Astrocyte of the hippocampus (primary cell): ENCODE measurements at regions not wholly inside any gene's neighbourhood (a gene's known extent, or its start where the extent isn't known, plus 50 kb on each side); places are given as distances from the start of the nearest gene placed in this dataset.
"Not testable (repeated sequence)": the region's sequence is repeated elsewhere in the genome, so short reads cannot be mapped to it uniquely, and the experiment has no call there.

Experiments
- DNase-seq: peaks from one replicate; pipeline ENCODE4 v3.0.0; 2011; ENCODE audit warnings: low read depth, low spot score

DNA sequence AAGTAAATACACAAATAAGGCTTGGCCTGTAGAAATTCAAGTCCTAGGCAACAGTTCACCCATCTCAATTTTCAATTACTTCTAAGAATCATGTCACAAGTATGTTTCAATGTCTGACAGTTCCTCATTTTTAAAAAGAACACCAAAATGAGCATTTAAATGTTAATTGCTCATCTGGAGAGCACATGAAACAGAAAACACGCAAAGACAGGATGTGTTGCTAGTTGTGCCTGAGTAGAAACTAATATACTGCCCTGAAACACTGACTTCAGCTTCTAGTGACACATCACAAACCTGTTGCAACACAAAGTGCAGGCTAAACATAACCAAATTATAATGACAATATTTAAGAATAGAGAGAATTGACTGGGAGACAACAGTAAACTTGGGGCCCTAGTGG is 167.3 kb upstream of the THBS1 start:
- DNase-seq = no peak

DNA sequence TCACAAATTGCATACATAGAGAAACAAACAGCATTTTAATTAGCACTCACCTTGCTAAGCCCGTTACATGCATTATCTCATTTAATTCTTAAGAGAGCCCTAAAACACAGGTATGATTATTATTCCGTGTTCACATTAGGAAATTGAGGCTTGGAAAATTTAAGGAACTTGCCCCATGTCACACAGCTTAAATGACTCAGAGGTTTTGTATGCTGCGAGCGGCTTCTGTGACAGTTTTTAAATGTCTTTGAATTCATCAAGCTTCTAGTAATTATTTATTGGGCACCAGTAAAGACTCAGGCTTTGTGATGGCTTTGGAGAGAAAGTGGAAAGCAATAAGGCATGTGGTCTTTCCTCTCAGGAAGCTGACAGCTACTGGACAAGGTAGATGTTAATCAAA is 166.7 kb upstream of the THBS1 start:
- DNase-seq = no peak

GRCh38 chr15:39415634-39416033 is 165.2 kb upstream of the THBS1 start:
- no peak for DNase-seq

GRCh38 chr15:39416258-39416657 is 164.6 kb upstream of the THBS1 start:
- no peak for DNase-seq

DNA sequence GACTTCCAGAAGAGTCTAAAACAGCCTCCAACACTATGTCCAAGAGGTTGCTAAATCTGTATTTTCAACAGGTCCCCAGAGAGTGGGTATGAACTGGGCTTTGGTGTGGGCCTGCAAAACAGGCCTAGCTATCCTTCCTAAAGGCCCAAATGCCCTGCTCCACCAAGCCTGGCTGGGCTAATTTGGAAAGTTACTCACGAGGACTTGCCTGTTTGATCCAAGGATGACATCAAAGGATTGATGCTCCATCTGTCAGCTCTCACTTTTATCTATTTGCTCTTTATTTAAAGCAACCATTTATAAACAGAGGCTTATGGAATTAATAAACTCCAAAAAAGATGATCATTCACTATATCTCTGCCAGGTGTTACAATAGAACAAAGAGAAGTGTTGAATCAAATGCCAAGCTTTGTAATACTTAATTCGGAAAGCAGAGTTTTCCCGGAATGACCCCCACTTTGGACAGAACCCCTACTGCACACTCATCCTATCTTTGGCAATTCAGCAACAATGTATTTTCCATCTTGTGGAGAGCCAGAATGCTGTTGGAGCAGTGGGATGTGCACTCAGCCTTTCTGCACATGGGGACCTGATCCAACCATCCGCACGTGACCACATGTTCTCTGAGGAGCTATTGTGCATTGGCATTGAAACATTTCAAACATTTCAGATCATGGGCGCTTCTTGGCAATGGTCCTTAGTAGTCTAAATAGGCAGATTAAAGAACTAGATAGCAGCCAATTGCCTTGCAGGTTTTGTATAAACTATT is 163.3 kb upstream of the THBS1 start:
- DNase-seq = peak; percentile 66

- peak; percentile 63 for DNase-seq
These were observed 161.2 kb upstream of the THBS1 start for GRCh38 chr15:39419651-39420050.

DNA sequence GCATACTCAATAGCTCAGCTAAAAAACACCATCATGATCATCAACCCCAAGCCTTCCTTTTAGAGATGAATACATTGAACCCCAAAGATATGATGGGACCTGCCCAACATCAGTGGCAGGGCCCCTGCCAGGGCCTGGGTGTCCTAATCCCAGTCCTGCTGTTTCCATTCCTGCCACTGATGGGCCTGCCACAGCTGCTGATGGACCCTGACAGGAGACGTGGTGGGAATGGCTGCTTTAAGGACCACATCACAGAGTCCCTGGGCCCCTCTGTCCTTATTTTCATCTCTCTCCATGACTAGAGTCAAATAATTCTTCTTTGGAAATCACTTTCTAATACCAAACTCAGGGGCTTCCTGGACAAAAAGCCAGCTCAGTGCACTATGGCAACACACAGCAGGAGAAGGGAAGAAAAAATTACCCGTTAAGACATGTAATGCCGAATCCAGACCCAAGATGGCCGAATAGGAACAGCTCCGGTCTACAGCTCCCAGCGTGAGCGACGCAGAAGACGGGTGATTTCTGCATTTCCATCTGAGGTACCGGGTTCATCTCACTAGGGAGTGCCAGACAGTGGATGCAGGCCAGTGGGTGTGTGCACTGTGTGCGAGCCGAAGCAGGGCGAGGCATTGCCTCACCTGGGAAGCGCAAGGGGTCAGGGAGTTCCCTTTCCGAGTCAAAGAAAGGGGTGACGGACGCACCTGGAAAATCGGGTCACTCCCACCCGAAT is 160.6 kb upstream of the THBS1 start:
- not testable (repeated sequence) for DNase-seq

- not testable (repeated sequence) for DNase-seq
These were observed 160.1 kb upstream of the THBS1 start for GRCh38 chr15:39420853-39421192.

DNA sequence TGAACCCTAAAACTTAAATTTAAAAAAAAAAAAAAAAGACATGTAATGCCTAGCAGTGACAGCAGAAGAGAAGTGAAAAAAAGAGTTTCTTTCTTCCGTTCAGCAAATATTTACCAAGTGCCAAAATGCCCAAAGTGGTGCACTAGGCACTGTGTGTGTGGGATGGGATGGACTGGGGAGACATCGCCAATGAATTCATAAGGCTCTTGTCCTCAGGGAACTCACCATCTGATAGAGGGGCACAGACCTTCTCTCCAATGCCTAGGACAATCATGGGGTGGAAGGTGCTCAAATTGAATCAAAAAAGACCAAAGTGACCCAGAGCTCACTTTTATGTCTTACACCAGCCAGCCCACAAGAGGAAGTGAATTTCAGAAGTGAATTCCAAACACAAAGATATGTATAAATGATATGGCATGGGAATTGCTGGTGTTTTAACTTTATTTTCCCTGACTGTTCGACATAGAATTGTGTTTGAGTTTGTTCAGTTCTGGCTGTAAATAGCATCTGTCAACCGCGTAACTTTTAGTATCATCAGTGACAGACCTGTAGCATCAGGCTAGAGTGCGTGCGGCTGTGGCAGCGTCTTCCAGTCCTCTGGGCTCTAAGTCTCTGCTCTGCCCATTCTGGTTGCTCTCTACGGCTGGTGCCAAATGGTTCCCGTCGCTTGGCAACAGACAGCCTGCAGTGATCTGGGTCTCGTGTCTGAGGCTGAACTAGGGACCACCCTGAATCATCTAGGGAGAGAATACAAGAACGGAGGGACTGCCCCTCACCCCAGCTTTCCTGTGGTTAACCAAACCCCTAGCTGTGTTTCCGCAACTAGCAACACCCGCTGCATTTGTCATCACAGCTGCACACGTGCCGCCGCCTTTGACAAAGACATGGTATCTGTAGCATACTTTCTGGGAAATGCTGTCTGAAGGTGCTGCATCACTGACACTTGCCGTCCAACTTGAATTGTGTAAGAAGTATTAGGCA is 154.0 kb upstream of the THBS1 start:
- peak; percentile 90 for DNase-seq

DNA sequence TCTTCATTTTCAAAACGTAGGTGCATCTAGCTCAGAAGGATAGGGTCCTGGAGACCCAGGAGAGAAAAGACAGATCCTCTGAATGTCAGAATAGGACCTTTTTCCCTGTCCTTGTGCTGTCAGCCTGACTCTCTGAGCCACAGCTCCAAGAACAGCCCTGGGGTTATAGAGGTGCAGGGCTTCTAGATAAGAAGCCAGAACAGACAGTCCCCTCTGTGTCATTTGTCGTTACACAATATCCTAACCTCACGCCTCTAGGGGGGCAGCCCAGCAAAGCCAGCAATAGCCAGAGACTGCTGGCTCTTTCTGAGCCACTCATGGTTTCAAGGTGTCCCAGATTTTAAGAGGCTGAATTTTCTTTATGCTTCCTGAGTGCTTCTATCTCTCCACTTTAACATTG is 153.2 kb upstream of the THBS1 start:
- DNase-seq = no peak

DNA sequence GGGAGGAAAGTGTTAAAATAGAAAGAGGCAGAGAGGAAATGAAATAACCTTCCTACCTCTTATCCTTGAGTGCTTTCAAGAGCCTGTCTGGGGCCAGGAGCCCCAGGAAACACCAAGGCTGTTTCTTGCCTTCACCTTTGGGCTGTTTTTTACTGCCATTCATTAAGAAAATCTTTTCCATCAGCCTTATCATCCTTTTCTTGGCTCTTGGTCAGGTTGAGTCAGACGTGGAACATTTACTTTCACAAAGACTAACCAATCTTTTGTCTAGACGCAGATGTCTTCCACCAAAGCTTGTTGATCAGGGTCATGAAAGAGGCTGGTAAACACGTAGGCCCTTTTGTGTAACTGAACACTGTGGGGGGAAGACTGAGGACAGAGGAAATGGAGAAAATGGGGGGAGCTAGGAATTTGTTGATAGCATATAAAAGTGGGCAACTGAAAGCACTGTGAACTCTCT is 151.0 kb upstream of the THBS1 start:
- DNase-seq = peak; percentile 93

DNA sequence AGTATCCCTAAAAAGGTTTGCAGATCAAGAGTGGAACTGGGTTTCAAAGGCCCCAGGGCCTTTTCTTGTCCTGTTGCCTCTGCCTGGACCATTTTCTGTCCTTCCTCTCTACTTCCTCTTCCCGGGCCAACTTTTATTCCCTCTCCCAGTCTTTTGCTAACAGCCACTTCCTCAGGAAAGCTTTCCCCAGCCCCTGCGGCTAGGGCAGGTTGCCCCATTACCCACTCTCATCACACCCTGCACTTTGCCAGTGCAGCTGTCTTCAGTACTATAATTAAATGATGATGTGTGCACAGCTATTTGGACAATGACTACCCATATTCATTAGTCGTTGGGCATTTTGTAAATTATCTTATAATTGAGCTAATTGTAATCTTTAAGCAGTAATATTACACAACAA is 150.5 kb upstream of the THBS1 start:
- no peak for DNase-seq

GRCh38 chr15:39431376-39431775 is 149.5 kb upstream of the THBS1 start:
- peak; percentile 49 for DNase-seq

DNA sequence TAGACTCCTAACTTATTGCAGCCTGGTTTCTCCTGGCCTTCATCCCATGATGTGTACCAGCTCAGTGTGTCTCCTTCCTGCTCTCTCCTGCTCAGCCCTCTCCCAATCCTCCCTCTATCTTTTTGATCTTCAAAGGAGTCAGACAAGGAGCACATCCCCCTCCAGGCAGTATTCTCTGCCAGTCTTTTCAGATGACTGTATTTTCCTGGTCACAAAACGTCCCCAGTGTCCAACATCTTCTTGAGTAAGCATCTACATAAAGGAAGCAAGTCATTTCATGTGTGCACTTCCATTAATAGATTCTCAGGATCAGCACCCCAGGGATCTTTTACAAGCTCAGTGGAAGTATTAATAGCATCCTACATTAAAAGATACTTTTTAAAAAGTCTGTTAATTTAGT is 148.9 kb upstream of the THBS1 start:
- no peak for DNase-seq

DNA sequence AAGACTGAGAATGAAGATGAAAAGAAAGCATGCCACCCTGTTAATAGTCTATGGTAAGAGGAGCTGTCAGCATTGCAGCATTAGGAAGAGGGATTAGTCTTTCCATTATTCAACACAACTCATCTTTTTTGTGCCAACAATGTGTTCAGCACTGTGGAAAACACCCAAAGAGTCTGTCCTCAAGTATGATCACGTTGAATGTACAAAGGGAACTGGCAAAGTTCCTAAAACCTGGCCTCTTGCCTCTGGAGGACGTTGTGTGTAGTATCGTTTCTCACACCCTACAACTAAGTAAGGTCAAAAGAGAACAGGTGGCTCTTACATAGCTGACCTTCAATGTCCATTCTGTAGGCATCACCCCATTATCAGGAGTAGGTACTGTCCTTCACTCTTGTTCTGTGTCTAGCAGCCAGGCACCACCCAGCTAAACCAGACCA is 147.9 kb upstream of the THBS1 start:
- DNase-seq = no peak

DNA sequence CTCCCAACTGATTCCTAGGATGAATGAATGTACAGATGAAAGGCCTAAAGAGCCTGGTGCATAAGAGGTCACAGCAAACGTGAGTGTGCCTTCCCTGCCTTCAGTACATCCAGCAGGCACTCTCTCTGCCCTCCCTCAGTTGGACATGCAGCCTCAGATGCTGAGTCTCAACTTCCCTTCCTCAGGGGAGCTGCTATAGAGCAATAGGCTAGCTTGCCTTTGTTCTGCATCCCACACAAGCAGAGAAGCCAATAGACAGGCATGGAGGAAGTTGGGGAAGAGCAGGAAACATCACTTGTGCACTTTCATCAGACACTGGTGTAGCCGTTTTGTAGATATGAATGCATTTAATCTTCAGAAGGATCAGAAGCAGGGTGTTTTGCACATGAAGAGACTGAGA is 147.5 kb upstream of the THBS1 start:
- no peak for DNase-seq

DNA sequence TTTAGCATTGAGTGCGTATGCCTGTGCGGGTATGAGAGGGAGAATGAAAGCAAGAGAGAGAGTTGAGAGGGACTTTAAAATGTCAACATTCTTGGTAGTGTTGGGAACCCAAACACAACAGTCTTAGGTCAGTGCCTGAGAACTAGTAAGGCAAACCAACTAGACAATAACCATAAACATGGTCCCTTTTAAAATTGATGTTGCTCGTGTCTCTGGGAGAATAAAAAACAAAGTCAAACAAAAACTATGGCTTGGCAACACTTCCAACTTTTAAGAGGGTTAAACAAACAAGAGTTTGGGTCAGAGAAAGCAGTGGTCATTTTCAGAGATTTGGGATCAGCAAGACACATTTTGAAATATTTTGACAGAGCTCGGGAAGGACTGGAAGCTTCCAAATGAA is 146.7 kb upstream of the THBS1 start:
- no peak for DNase-seq

DNA sequence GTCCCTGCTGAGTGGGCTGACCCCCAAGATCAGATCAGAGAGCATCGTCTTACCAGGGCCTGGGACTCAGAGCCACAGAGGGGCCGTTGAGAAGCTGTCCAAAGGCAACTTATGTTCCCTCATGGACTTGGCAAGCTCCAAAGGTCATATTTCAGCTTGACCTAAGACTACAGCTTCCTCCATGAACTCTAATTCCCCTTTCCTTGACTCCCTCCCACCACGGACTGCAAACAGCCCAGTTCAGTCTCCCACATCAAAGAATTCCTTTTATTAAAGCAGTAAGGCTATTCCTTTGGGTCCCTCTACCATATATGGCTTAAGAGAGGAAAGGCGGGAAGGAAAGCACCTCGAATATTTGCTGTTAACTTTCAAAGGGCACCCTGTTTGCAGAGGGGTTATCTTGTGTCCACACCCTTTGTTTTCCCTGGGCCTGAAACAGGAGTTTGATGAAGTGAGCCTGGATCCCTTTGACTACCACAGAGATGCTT is 146.1 kb upstream of the THBS1 start:
- DNase-seq = no peak

DNA sequence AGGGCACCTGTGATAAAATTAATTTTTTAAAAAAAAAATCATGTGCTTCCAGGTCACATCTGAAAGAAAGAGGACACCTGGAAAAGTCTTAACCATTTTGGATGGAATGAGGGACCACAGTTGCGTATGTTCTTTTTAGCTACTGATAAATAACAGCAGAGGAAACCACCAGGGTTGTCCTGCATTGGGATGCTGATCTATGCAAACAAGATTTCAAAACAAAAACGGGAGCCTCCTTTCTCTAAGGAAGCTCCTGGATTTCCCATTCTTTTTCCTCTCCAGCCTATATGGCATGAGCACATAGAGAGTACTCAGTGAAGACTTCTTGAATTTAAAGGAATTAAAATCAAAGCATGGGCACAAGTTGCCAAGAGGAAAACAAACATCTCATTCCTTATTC is 145.6 kb upstream of the THBS1 start:
- DNase-seq = no peak

DNA sequence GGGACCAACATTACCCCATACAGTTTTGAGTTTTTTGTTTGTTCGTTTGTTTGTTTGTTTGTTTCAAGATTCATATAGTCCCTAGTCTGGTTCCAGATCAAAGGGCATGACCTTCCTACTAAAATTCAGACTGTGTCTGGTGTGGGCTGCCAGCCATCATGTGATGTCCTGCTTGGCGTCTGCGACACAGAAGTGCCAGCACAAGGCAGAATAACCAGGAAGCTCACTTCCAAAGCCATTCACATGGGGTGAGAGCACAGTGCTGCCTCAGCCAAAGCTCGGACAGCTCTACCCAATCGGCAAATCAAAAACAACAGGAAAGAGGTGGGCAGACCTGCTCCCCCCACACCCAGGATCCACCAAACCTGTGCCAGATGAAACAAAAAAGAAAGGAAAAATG is 142.6 kb upstream of the THBS1 start:
- DNase-seq = no peak

DNA sequence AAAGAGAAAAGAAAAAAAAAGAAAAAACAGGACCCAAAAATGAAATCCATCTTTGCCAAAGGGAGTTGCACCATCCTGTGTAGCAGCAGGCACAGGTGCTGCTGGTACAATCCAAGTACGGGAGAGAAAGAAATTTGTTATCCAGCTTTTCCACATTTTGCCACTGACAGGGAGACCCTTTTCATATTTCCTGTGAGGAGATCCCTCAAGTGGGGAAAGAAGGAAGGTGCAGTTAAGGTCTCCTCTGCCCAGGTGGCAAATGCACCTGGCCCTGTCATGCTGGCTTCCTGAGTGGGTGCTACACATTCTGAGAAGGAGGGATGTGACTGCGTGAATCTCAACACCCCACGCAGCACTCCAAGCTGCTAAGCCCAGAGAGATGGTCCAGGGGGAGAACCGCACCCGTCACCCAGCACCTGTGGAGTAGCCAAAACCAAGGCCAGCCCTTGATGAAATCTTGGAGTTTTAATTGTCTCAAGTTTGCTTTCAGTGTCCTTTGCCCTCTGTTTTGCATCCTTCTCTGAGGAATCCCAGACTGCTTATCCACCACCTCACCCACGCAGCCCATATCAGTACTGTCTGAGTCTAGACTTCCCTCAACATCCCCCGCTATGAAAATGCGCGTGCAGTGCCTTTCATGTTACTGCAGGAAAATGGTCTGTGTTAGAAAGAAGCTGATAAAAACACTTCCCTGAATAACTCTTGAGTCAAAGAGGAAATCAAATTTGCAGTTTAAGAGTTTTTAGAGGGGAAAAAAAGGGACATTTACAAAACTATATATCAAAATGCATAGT is 141.9 kb upstream of the THBS1 start:
- DNase-seq = no peak
